NT2/D1 (cell line): ENCODE measurements at regions not wholly inside any gene's neighbourhood (a gene's known extent, or its start where the extent isn't known, plus 50 kb on each side); places are given as distances from the start of the nearest gene placed in this dataset.

ENCODE experiments used
- SUZ12 ChIP-seq: IDR thresholded peaks from 2 replicates; pipeline ENCODE4 v1.6.1; 2011; ENCODE audit not compliant: insufficient read length, insufficient read depth; ENCODE audit errors: extremely low read depth
- YY1 ChIP-seq: IDR thresholded peaks from 2 replicates; pipeline ENCODE4 v1.6.1; 2011; ENCODE audit not compliant: insufficient read length, insufficient read depth
- ZNF274 ChIP-seq: IDR thresholded peaks from 2 replicates; pipeline ENCODE4 v1.6.1; 2011; ENCODE audit warnings: mild to moderate bottlenecking, low read depth, low read length

GRCh38 chr5:164614707-164615106, 1109.3 kb downstream of the MAT2B start:
- no peak for TF ChIP-seq ZNF274
- no peak for TF ChIP-seq YY1
- no peak for TF ChIP-seq SUZ12
